ENCODE measurements at regions not wholly inside any gene's neighbourhood (a gene's known extent, or its start where the extent isn't known, plus 50 kb on each side); places are given as distances from the start of the nearest gene placed in this dataset.

DNA sequence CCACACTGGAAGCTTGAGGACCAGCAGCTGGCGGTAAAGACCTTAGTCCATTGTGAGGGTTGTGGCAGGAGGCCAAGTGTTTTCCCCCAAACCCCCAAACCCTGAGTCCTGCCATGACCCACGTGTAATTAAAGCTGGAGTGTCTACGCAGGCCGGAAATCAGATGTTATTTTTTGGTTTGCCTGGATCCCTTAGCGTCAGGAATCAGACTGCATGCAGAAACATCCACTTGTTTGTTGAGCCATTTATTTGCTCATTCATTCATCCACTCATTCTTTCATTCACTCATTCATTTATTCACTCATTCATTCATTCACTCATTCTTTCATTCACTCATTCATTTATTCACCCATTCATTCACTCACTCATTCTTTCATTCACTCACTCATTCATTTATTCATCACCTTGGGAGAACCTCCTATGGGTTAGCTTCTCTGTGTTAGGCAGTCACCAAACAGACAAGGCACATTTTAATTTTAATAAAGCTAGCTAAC, 313.1 kb downstream of the MAF start:
- TF ChIP-seq, protein P1, sequence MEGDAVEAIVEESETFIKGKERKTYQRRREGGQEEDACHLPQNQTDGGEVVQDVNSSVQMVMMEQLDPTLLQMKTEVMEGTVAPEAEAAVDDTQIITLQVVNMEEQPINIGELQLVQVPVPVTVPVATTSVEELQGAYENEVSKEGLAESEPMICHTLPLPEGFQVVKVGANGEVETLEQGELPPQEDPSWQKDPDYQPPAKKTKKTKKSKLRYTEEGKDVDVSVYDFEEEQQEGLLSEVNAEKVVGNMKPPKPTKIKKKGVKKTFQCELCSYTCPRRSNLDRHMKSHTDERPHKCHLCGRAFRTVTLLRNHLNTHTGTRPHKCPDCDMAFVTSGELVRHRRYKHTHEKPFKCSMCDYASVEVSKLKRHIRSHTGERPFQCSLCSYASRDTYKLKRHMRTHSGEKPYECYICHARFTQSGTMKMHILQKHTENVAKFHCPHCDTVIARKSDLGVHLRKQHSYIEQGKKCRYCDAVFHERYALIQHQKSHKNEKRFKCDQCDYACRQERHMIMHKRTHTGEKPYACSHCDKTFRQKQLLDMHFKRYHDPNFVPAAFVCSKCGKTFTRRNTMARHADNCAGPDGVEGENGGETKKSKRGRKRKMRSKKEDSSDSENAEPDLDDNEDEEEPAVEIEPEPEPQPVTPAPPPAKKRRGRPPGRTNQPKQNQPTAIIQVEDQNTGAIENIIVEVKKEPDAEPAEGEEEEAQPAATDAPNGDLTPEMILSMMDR (conservative IDR thresholded peaks at IDR 0.05; ENCODE audit: low read length) = no peak
- no peak for TF ChIP-seq EZH2phosphoT487 (IDR thresholded peaks at IDR 0.05; ENCODE audit: borderline replicate concordance, low read depth, low read length)
